ENCODE measurements at regions not wholly inside any gene's neighbourhood (a gene's known extent, or its start where the extent isn't known, plus 50 kb on each side); places are given as distances from the start of the nearest gene placed in this dataset.
A peak's percentile ranks its signal among the peaks of the same experiment; 100 is the strongest.
"Not testable (repeated sequence)": the region's sequence is repeated elsewhere in the genome, so short reads cannot be mapped to it uniquely, and the experiment has no call there.

- H3K9me3 Mint-ChIP-seq (ENCODE audit: unreplicated experiment), result no peaks in the 10 kb centered on the region
- no peak for DNase-seq (ENCODE audit: unreplicated experiment)
- intact Hi-C loops (cut with micrococcal nuclease), result no loop called here
- ChIA-PET POLR2A (interaction anchor here (1.6 kb wide), 1 partner anchor 202 kb away, joined by 3 read pairs; no protein-coding TSS in a partner anchor), CTCF (interaction anchor here (0.7 to 0.8 kb wide), 2 partner anchors 39 to 1183 kb away, joined by 3 read pairs; no protein-coding TSS in a partner anchor)
- no peaks in the 10 kb centered on the region for H3K27me3 Mint-ChIP-seq (ENCODE audit: insufficient read depth, unreplicated experiment)
- TF ChIP-seq, protein P1, sequence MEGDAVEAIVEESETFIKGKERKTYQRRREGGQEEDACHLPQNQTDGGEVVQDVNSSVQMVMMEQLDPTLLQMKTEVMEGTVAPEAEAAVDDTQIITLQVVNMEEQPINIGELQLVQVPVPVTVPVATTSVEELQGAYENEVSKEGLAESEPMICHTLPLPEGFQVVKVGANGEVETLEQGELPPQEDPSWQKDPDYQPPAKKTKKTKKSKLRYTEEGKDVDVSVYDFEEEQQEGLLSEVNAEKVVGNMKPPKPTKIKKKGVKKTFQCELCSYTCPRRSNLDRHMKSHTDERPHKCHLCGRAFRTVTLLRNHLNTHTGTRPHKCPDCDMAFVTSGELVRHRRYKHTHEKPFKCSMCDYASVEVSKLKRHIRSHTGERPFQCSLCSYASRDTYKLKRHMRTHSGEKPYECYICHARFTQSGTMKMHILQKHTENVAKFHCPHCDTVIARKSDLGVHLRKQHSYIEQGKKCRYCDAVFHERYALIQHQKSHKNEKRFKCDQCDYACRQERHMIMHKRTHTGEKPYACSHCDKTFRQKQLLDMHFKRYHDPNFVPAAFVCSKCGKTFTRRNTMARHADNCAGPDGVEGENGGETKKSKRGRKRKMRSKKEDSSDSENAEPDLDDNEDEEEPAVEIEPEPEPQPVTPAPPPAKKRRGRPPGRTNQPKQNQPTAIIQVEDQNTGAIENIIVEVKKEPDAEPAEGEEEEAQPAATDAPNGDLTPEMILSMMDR (IDR thresholded peaks at IDR 0.05; ENCODE audit: unreplicated experiment), result no peak
- H3K4me1 Mint-ChIP-seq (ENCODE audit: insufficient read depth, unreplicated experiment), result no peaks in the 10 kb centered on the region
- H3K27ac Mint-ChIP-seq (ENCODE audit: low read depth, unreplicated experiment), result no peak overlapping the region
- H3K36me3 Mint-ChIP-seq (ENCODE audit: insufficient read depth, unreplicated experiment), result no peaks in the 10 kb centered on the region
- no TSS peak for BruUV-seq (replicated peaks)
- no peak overlapping the region for H3K4me3 Mint-ChIP-seq (ENCODE audit: unreplicated experiment)
These were observed 71.1 kb upstream of the RAP1B start for GRCh38 chr12:68539615-68539952.

GRCh38 chr12:68540768-68541167, 69.9 kb upstream of the RAP1B start:
- intact Hi-C loops (cut with micrococcal nuclease); H3K27ac Mint-ChIP-seq (ENCODE audit: low read depth, unreplicated experiment); BruUV-seq (replicated peaks); CTCF ChIA-PET; DNase-seq (ENCODE audit: unreplicated experiment); POLR2A ChIA-PET; H3K27me3 Mint-ChIP-seq (ENCODE audit: insufficient read depth, unreplicated experiment); H3K4me3 Mint-ChIP-seq (ENCODE audit: unreplicated experiment); H3K4me1 Mint-ChIP-seq (ENCODE audit: insufficient read depth, unreplicated experiment); H3K9me3 Mint-ChIP-seq (ENCODE audit: unreplicated experiment); H3K36me3 Mint-ChIP-seq (ENCODE audit: insufficient read depth, unreplicated experiment): not testable (repeated sequence)

DNA sequence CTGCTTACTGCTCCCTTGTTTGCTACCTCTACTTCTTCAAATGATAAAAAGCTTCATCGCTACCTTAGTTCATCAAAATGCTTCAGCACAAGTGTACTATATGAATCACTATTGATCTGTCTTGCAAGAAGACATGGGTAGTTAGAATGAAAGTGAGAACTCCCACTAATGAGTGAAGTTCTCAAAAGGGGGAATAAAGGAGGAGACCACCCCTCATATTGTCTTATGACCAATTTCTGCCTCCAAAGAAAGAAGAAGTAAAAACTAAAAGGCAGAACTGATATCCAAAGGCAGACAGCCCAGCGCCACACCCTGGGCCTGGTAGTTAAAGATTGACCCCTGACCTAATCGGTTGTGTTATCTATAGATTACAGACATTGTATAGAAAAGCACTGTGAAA, 63.4 kb upstream of the RAP1B start:
- BruUV-seq (replicated peaks); H3K27me3 Mint-ChIP-seq (ENCODE audit: insufficient read depth, unreplicated experiment); H3K4me3 Mint-ChIP-seq (ENCODE audit: unreplicated experiment); DNase-seq (ENCODE audit: unreplicated experiment); POLR2A ChIA-PET; H3K4me1 Mint-ChIP-seq (ENCODE audit: insufficient read depth, unreplicated experiment); intact Hi-C loops (cut with micrococcal nuclease); H3K36me3 Mint-ChIP-seq (ENCODE audit: insufficient read depth, unreplicated experiment); H3K27ac Mint-ChIP-seq (ENCODE audit: low read depth, unreplicated experiment): not testable (repeated sequence)
- CTCF ChIA-PET, result interaction anchor here (0.6 kb wide), 1 partner anchor 17 kb away, joined by 6 read pairs; no protein-coding TSS in a partner anchor
- peaks cover 13% of the 10 kb centered on the region for H3K9me3 Mint-ChIP-seq (ENCODE audit: unreplicated experiment)

DNA sequence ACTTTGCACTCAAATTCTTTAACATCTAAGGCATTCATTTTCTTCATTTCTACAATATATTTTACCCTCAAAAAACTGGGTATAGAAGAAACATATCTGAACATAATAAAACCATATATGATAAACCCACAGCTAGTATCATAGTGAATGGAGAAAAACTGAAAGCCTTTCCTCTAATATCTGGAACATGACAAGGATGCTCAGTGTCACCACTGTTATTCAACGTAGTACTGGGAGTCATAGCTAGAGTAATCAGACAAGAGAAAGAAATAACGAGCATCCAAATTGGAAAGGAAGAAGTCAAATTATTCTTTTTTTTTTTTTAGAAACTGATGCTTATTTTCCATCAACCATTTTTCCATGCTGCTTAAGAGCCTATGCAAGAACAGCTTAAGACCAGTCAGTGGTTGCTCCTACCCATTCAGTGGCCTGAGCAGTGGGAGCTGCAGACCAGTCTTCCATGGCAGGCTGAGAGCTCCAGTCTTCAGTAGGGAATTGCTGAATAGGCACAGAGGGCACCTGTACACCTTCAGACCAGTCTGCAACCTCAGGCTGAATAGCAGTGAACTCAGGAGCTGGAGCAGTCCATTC, 58.0 kb upstream of the RAP1B start:
- H3K4me3 Mint-ChIP-seq (ENCODE audit: unreplicated experiment); H3K27me3 Mint-ChIP-seq (ENCODE audit: insufficient read depth, unreplicated experiment); H3K4me1 Mint-ChIP-seq (ENCODE audit: insufficient read depth, unreplicated experiment); BruUV-seq (replicated peaks); H3K27ac Mint-ChIP-seq (ENCODE audit: low read depth, unreplicated experiment); H3K36me3 Mint-ChIP-seq (ENCODE audit: insufficient read depth, unreplicated experiment); DNase-seq (ENCODE audit: unreplicated experiment); intact Hi-C loops (cut with micrococcal nuclease): not testable (repeated sequence)
- peaks cover 13% of the 10 kb centered on the region for H3K9me3 Mint-ChIP-seq (ENCODE audit: unreplicated experiment)
- ChIA-PET CTCF (interaction anchor here (0.6 to 0.7 kb wide), 4 partner anchors 14 to 180 kb away, joined by 3 to 7 read pairs (median 4); no protein-coding TSS in a partner anchor), POLR2A (interaction anchor here (0.7 kb wide), 1 partner anchor 553 kb away, joined by 3 read pairs; no protein-coding TSS in a partner anchor)

GRCh38 chr12:68557011-68557730, 53.5 kb upstream of the RAP1B start:
- Mint-ChIP-seq H3K9me3 (ENCODE audit: unreplicated experiment) (no peaks in the 10 kb centered on the region), H3K36me3 (ENCODE audit: insufficient read depth, unreplicated experiment) (no peaks in the 10 kb centered on the region), H3K4me1 (ENCODE audit: insufficient read depth, unreplicated experiment) (peaks cover 19% of the 10 kb centered on the region), H3K27me3 (ENCODE audit: insufficient read depth, unreplicated experiment) (no peaks in the 10 kb centered on the region), H3K27ac (ENCODE audit: low read depth, unreplicated experiment) (peak overlapping the region; percentile 11), H3K4me3 (ENCODE audit: unreplicated experiment) (no peak overlapping the region)
- DNase-seq (ENCODE audit: unreplicated experiment), result peak; percentile 15
- ChIA-PET CTCF (interaction anchor here (0.7 kb wide), 1 partner anchor 35 kb away, joined by 3 read pairs; no protein-coding TSS in a partner anchor), POLR2A (interaction anchor here (0.7 kb wide), 1 partner anchor 379 kb away, joined by 3 read pairs; no protein-coding TSS in a partner anchor)
- TF ChIP-seq, protein P1 (IDR thresholded peaks at IDR 0.05; ENCODE audit: unreplicated experiment), result no peak
- intact Hi-C loops (cut with micrococcal nuclease), result no loop called here
- BruUV-seq (replicated peaks), result no TSS peak

All from MCF 10A (cell line).